HTR-8/SVneo (cell line): ENCODE measurements at regions not wholly inside any gene's neighbourhood (a gene's known extent, or its start where the extent isn't known, plus 50 kb on each side); places are given as distances from the start of the nearest gene placed in this dataset.
"Not testable (repeated sequence)": the region's sequence is repeated elsewhere in the genome, so short reads cannot be mapped to it uniquely, and the experiment has no call there.

Experiments
- DNase-seq: peaks from one replicate; pipeline ENCODE4 v3.0.0; 2011; ENCODE audit warnings: low spot score, mixed read lengths; ENCODE audit not compliant: insufficient read length
- FAIRE-seq: peaks from 2 replicates; lab custom pipeline; 2011; peaks lifted over from hg19 to GRCh38; lab: Jason Lieb, UNC

GRCh38 chr22:44650806-44651205 is 51.2 kb upstream of the PRR5 start:
- DNase-seq (no peak), FAIRE-seq (no peak)

- DNase-seq: no peak
- FAIRE-seq: no peak
These were observed 53.0 kb upstream of the PRR5 start for GRCh38 chr22:44648821-44649565.

GRCh38 chr22:44648085-44648820 is 53.8 kb upstream of the PRR5 start:
- FAIRE-seq (no peak), DNase-seq (no peak)

GRCh38 chr22:44647141-44647540 is 54.9 kb upstream of the PRR5 start:
- FAIRE-seq (no peak), DNase-seq (no peak)

- FAIRE-seq (no peak), DNase-seq (no peak)
These were observed 55.3 kb upstream of the PRR5 start for GRCh38 chr22:44646668-44647067.

GRCh38 chr22:44646141-44646540 is 55.9 kb upstream of the PRR5 start:
- DNase-seq (no peak), FAIRE-seq (no peak)

- no peak for DNase-seq
- FAIRE-seq: no peak
These were observed 56.5 kb upstream of the PRR5 start for GRCh38 chr22:44645531-44645930.

- DNase-seq (no peak), FAIRE-seq (no peak)
These were observed 56.9 kb upstream of the PRR5 start for GRCh38 chr22:44645083-44645482.

- FAIRE-seq: not testable (repeated sequence)
These were observed 58.4 kb upstream of the PRR5 start for GRCh38 chr22:44643526-44644101.

GRCh38 chr22:44642096-44642644 is 59.8 kb upstream of the PRR5 start:
- FAIRE-seq (no peak), DNase-seq (no peak)

More at GRCh38 chr22:44643526-44644101, 58.4 kb upstream of the PRR5 start:
- not testable (repeated sequence) for DNase-seq

- FAIRE-seq: no peak
These were observed 61.3 kb upstream of the PRR5 start for GRCh38 chr22:44640618-44641155.

GRCh38 chr22:44639891-44640617 is 62.0 kb upstream of the PRR5 start:
- DNase-seq: no peak
- no peak for FAIRE-seq

More at GRCh38 chr22:44640618-44641155, 61.3 kb upstream of the PRR5 start:
- DNase-seq: no peak

- DNase-seq (no peak), FAIRE-seq (no peak)
These were observed 62.8 kb upstream of the PRR5 start for GRCh38 chr22:44638971-44639760.

- not testable (repeated sequence) for DNase-seq, FAIRE-seq
These were observed 65.3 kb upstream of the PRR5 start for GRCh38 chr22:44636502-44637206.

GRCh38 chr22:44635567-44635966 is 66.4 kb upstream of the PRR5 start:
- FAIRE-seq, DNase-seq: not testable (repeated sequence)

- DNase-seq: no peak
- FAIRE-seq: no peak
These were observed 67.3 kb upstream of the PRR5 start for GRCh38 chr22:44634426-44635321.

GRCh38 chr22:44633647-44634046 is 68.4 kb upstream of the PRR5 start:
- DNase-seq: no peak

More at GRCh38 chr22:44633647-44634046, 68.4 kb upstream of the PRR5 start:
- FAIRE-seq: no peak
